Ishikawa (cell line): ENCODE measurements at regions not wholly inside any gene's neighbourhood (a gene's known extent, or its start where the extent isn't known, plus 50 kb on each side); places are given as distances from the start of the nearest gene placed in this dataset.

ENCODE experiments used
- CEBPB ChIP-seq: IDR thresholded peaks from 2 replicates; pipeline ENCODE4 v1.6.1; 2012
- CREB1 ChIP-seq: IDR thresholded peaks from 2 replicates; pipeline ENCODE4 v1.6.1; 2012; ENCODE audit warnings: low read depth
- EGR1 ChIP-seq: IDR thresholded peaks from 2 replicates; pipeline ENCODE4 v1.6.1; 2012
- EP300 ChIP-seq: IDR thresholded peaks from 2 replicates; pipeline ENCODE4 v1.6.1; 2012; ENCODE audit warnings: borderline replicate concordance
- FOXM1 ChIP-seq: IDR thresholded peaks from 2 replicates; pipeline ENCODE4 v1.6.1; 2012; ENCODE audit warnings: low read depth, borderline replicate concordance
- MAX ChIP-seq: IDR thresholded peaks from 2 replicates; pipeline ENCODE4 v1.6.1; 2012
- NFIC ChIP-seq: IDR thresholded peaks from 2 replicates; pipeline ENCODE4 v1.6.1; 2012
- RAD21 ChIP-seq: IDR thresholded peaks from 2 replicates; pipeline ENCODE4 v1.6.1; 2012; ENCODE audit warnings: low read depth
- REST ChIP-seq: IDR thresholded peaks from 2 replicates; pipeline ENCODE4 v1.6.1; 2012; ENCODE audit warnings: low read depth, mild to moderate bottlenecking
- TAF1 ChIP-seq: IDR thresholded peaks from 2 replicates; pipeline ENCODE4 v1.6.1; 2012; ENCODE audit warnings: low read depth, mild to moderate bottlenecking
- TCF12 ChIP-seq: IDR thresholded peaks from 2 replicates; pipeline ENCODE4 v1.6.1; 2012; ENCODE audit warnings: low read depth
- USF1 ChIP-seq: IDR thresholded peaks from 2 replicates; pipeline ENCODE4 v1.6.1; 2012
- YY1 ChIP-seq: IDR thresholded peaks from 2 replicates; pipeline ENCODE4 v1.6.1; 2012; ENCODE audit warnings: low read depth
- ZBTB7A ChIP-seq: IDR thresholded peaks from 2 replicates; pipeline ENCODE4 v1.6.1; 2012; ENCODE audit warnings: low read depth

- TF ChIP-seq EP300 (no peak), REST (no peak), YY1 (no peak), FOXM1 (no peak), CEBPB (no peak), TAF1 (no peak), USF1 (no peak), MAX (no peak), ZBTB7A (no peak), TCF12 (no peak), RAD21 (no peak), CREB1 (no peak), NFIC (no peak), EGR1 (no peak)
These were observed 136.0 kb upstream of the EFNA5 start for GRCh38 chr5:107806705-107807104.
